HepG2 (cell line): ENCODE measurements at regions not wholly inside any gene's neighbourhood (a gene's known extent, or its start where the extent isn't known, plus 50 kb on each side); places are given as distances from the start of the nearest gene placed in this dataset.

Source experiments
- EZH2 ChIP-seq: conservative IDR thresholded peaks from 2 replicates; pipeline ENCODE4 v1.6.1; 2012; ENCODE audit warnings: mild to moderate bottlenecking, low read depth, low read length, moderate library complexity
- FOXK1 ChIP-seq: sonication (generic); formaldehyde crosslinking; IDR thresholded peaks from 2 replicates; pipeline ENCODE4 v1.4.0; 2020; ENCODE audit warnings: low read depth, missing genetic modification reagents, borderline replicate concordance
- GTF2F1 ChIP-seq: fragments of 150-350 bp; IDR thresholded peaks from 2 replicates; pipeline ENCODE4 v1.6.1; 2014; ENCODE audit warnings: low read length
- HOXA5 ChIP-seq: sonication (generic); formaldehyde crosslinking; IDR thresholded peaks from 2 replicates; pipeline ENCODE4 v1.4.0; 2020; ENCODE audit warnings: missing genetic modification reagents
- JARID2 ChIP-seq: sonication (generic); formaldehyde crosslinking; IDR thresholded peaks from 2 replicates; pipeline ENCODE4 v1.8.1; 2023; ENCODE audit warnings: missing genetic modification reagents, inconsistent platforms; ENCODE audit not compliant: insufficient replicate concordance
- RFX3 ChIP-seq: IDR thresholded peaks from 2 replicates; pipeline ENCODE4 v1.6.1; 2016; ENCODE audit warnings: missing biosample characterization, missing genetic modification reagents
- SAP130 ChIP-seq: IDR thresholded peaks from 2 replicates; pipeline ENCODE4 v1.6.1; 2016; ENCODE audit warnings: low read depth
- ZFP37 ChIP-seq: sonication (generic); formaldehyde crosslinking; IDR thresholded peaks from 2 replicates; pipeline ENCODE4 v1.4.0; 2020; ENCODE audit warnings: missing genetic modification reagents, borderline replicate concordance
- ZNF138 ChIP-seq: sonication (generic); formaldehyde crosslinking; IDR thresholded peaks from 2 replicates; pipeline ENCODE4 v1.5.0; 2020; ENCODE audit warnings: mild to moderate bottlenecking, low read depth, missing genetic modification reagents
- ZNF619 ChIP-seq: sonication (generic); formaldehyde crosslinking; IDR thresholded peaks from 2 replicates; pipeline ENCODE4 v1.4.0; 2020; ENCODE audit warnings: mild to moderate bottlenecking, missing genetic modification reagents
- ZNF7 ChIP-seq: IDR thresholded peaks from 2 replicates; pipeline ENCODE4 v1.6.1; 2016; ENCODE audit warnings: missing biosample characterization, missing genetic modification reagents
- TF ChIP-seq, protein P1 (sequence below), 2 experiments: sonication (generic) in 1 of 2; formaldehyde crosslinking in 1 of 2; IDR thresholded peaks; 2 replicates each; pipeline versions ENCODE4 v1.5.1 to v1.6.1; 2011 to 2020; ENCODE audit warnings: borderline replicate concordance in 1 of 2, low read depth in 1 of 2, low read length in 1 of 2, mild to moderate bottlenecking in 1 of 2, missing genetic modification reagents in 1 of 2, moderate library complexity in 1 of 2
- TF ChIP-seq, protein P2 (sequence below): sonication (generic); formaldehyde crosslinking; IDR thresholded peaks from 2 replicates; pipeline ENCODE4 v1.8.0; 2022; ENCODE audit warnings: mild to moderate bottlenecking, missing genetic modification reagents, borderline replicate concordance
- TF ChIP-seq, protein P3 (sequence below): sonication (generic); formaldehyde crosslinking; IDR thresholded peaks from 2 replicates; pipeline ENCODE4 v1.5.0; 2020; ENCODE audit warnings: missing genetic modification reagents
- TF ChIP-seq, protein P4 (sequence below): sonication (generic); formaldehyde crosslinking; IDR thresholded peaks from 2 replicates; pipeline ENCODE4 v1.5.1; 2020; ENCODE audit warnings: missing genetic modification reagents, mild to moderate bottlenecking, borderline replicate concordance
- TF ChIP-seq, protein P5 (sequence below): sonication (generic); formaldehyde crosslinking; IDR thresholded peaks from 2 replicates; pipeline ENCODE4 v1.4.0; 2020; ENCODE audit warnings: mild to moderate bottlenecking, missing genetic modification reagents
- TF ChIP-seq, protein P6 (sequence below): IDR thresholded peaks from 2 replicates; pipeline ENCODE4 v1.6.1; 2016
- TF ChIP-seq, protein P7 (sequence below): sonication (generic); formaldehyde crosslinking; IDR thresholded peaks from 2 replicates; pipeline ENCODE4 v1.8.0; 2022; ENCODE audit warnings: mild to moderate bottlenecking, missing genetic modification reagents; ENCODE audit not compliant: insufficient replicate concordance
- TF ChIP-seq, protein P8 (sequence below): sonication (generic); formaldehyde crosslinking; IDR thresholded peaks from 2 replicates; pipeline ENCODE4 v1.4.0; 2020; ENCODE audit warnings: mild to moderate bottlenecking, missing genetic modification reagents, borderline replicate concordance

DNA sequence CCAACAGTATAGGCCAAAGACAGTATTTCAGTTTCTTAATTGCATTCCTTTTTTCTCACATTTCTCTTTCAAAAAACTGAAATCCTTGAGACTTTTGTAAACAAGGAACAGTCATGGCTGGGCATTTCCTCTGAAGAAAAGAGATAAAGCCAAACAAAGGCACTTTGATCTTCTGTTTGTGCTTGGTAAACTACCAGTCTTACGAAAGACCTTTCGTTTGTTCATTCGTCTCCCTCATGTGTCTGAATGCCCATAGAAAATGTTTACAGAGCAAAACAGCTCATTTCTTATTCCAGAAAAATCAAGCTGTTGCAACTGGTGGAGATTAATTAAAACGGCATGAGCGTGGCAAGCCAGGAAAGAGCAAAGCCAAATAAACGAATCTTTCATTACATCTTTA is 178.0 kb downstream of the GASK1B start (continued):
- TF ChIP-seq ZFP37 (CRISPR knock-in tag) (no peak), ZNF7 (CRISPR knock-in tag) (no peak), EZH2 (no peak), ZNF138 (CRISPR knock-in tag) (no peak), JARID2 (CRISPR knock-in tag) (no peak), SAP130 (CRISPR knock-in tag) (peak; percentile 87), GTF2F1 (no peak), RFX3 (CRISPR knock-in tag) (no peak), HOXA5 (CRISPR knock-in tag) (0 out of 2 replicates have a peak, but pooled peaks have one; percentile 68), ZNF619 (CRISPR knock-in tag) (no peak), FOXK1 (CRISPR knock-in tag) (peak; percentile 98)
- TF ChIP-seq, protein P1, sequence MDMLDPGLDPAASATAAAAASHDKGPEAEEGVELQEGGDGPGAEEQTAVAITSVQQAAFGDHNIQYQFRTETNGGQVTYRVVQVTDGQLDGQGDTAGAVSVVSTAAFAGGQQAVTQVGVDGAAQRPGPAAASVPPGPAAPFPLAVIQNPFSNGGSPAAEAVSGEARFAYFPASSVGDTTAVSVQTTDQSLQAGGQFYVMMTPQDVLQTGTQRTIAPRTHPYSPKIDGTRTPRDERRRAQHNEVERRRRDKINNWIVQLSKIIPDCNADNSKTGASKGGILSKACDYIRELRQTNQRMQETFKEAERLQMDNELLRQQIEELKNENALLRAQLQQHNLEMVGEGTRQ (IDR thresholded peaks at IDR 0.05; ENCODE audit: low read depth, low read length): no peak
- TF ChIP-seq, protein P1 (CRISPR knock-in tag; IDR thresholded peaks at IDR 0.05; ENCODE audit: borderline replicate concordance): no peak
- TF ChIP-seq, protein P2, sequence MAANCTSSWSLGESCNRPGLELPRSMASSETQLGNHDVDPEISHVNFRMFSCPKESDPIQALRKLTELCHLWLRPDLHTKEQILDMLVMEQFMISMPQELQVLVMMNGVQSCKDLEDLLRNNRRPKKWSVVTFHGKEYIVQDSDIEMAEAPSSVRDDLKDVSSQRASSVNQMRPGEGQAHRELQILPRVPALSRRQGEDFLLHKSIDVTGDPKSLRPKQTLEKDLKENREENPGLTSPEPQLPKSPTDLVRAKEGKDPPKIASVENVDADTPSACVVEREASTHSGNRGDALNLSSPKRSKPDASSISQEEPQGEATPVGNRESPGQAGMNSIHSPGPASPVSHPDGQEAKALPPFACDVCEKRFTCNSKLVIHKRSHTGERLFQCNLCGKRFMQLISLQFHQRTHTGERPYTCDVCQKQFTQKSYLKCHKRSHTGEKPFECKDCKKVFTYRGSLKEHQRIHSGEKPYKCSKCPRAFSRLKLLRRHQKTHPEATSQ (CRISPR knock-in tag): peak; percentile 75; the same call in 1 of the 2 replicates
- TF ChIP-seq, protein P3, sequence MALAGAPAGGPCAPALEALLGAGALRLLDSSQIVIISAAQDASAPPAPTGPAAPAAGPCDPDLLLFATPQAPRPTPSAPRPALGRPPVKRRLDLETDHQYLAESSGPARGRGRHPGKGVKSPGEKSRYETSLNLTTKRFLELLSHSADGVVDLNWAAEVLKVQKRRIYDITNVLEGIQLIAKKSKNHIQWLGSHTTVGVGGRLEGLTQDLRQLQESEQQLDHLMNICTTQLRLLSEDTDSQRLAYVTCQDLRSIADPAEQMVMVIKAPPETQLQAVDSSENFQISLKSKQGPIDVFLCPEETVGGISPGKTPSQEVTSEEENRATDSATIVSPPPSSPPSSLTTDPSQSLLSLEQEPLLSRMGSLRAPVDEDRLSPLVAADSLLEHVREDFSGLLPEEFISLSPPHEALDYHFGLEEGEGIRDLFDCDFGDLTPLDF (CRISPR knock-in tag): no peak
- TF ChIP-seq, protein P4, sequence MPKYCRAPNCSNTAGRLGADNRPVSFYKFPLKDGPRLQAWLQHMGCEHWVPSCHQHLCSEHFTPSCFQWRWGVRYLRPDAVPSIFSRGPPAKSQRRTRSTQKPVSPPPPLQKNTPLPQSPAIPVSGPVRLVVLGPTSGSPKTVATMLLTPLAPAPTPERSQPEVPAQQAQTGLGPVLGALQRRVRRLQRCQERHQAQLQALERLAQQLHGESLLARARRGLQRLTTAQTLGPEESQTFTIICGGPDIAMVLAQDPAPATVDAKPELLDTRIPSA (CRISPR knock-in tag): no peak
- TF ChIP-seq, protein P5, sequence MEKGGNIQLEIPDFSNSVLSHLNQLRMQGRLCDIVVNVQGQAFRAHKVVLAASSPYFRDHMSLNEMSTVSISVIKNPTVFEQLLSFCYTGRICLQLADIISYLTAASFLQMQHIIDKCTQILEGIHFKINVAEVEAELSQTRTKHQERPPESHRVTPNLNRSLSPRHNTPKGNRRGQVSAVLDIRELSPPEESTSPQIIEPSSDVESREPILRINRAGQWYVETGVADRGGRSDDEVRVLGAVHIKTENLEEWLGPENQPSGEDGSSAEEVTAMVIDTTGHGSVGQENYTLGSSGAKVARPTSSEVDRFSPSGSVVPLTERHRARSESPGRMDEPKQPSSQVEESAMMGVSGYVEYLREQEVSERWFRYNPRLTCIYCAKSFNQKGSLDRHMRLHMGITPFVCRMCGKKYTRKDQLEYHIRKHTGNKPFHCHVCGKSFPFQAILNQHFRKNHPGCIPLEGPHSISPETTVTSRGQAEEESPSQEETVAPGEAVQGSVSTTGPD (CRISPR knock-in tag): no peak
- TF ChIP-seq, protein P6, sequence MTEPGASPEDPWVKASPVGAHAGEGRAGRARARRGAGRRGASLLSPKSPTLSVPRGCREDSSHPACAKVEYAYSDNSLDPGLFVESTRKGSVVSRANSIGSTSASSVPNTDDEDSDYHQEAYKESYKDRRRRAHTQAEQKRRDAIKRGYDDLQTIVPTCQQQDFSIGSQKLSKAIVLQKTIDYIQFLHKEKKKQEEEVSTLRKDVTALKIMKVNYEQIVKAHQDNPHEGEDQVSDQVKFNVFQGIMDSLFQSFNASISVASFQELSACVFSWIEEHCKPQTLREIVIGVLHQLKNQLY (CRISPR knock-in tag): peak; percentile 99
- TF ChIP-seq, protein P7, sequence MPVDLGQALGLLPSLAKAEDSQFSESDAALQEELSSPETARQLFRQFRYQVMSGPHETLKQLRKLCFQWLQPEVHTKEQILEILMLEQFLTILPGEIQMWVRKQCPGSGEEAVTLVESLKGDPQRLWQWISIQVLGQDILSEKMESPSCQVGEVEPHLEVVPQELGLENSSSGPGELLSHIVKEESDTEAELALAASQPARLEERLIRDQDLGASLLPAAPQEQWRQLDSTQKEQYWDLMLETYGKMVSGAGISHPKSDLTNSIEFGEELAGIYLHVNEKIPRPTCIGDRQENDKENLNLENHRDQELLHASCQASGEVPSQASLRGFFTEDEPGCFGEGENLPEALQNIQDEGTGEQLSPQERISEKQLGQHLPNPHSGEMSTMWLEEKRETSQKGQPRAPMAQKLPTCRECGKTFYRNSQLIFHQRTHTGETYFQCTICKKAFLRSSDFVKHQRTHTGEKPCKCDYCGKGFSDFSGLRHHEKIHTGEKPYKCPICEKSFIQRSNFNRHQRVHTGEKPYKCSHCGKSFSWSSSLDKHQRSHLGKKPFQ: no peak
- TF ChIP-seq, protein P8, sequence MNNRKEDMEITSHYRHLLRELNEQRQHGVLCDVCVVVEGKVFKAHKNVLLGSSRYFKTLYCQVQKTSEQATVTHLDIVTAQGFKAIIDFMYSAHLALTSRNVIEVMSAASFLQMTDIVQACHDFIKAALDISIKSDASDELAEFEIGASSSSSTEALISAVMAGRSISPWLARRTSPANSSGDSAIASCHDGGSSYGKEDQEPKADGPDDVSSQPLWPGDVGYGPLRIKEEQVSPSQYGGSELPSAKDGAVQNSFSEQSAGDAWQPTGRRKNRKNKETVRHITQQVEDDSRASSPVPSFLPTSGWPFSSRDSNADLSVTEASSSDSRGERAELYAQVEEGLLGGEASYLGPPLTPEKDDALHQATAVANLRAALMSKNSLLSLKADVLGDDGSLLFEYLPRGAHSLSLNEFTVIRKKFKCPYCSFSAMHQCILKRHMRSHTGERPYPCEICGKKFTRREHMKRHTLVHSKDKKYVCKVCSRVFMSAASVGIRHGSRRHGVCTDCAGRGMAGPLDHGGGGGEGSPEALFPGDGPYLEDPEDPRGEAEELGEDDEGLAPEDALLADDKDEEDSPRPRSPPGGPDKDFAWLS (CRISPR knock-in tag): no peak
